Endometrium (tissue), 2 donors: ENCODE measurements at regions not wholly inside any gene's neighbourhood (a gene's known extent, or its start where the extent isn't known, plus 50 kb on each side); places are given as distances from the start of the nearest gene placed in this dataset.

Experiments
- FAIRE-seq: peaks from 2 replicates; lab custom pipeline; 2012; peaks lifted over from hg19 to GRCh38; lab: Jason Lieb, UNC
- donor health status: control.
- donor health status: control.

GRCh38 chr12:45629292-45629691, 100.2 kb upstream of the ARID2 start:
- FAIRE-seq = peak; percentile 91

- FAIRE-seq = no peak
Observed at GRCh38 chr12:45633733-45634132, 95.8 kb upstream of the ARID2 start.

GRCh38 chr12:45634273-45634917, 95.1 kb upstream of the ARID2 start:
- FAIRE-seq = no peak

GRCh38 chr12:45637242-45637641, 92.3 kb upstream of the ARID2 start:
- no peak for FAIRE-seq

- FAIRE-seq = no peak
Observed at GRCh38 chr12:45637706-45638105, 91.8 kb upstream of the ARID2 start.

GRCh38 chr12:45638386-45638785, 91.1 kb upstream of the ARID2 start:
- FAIRE-seq = no peak

GRCh38 chr12:45644541-45644940, 85.0 kb upstream of the ARID2 start:
- no peak for FAIRE-seq

- FAIRE-seq = no peak
Observed at GRCh38 chr12:45646851-45647581, 82.5 kb upstream of the ARID2 start.

GRCh38 chr12:45648070-45648469, 81.4 kb upstream of the ARID2 start:
- FAIRE-seq = no peak

GRCh38 chr12:45651029-45651428, 78.5 kb upstream of the ARID2 start:
- FAIRE-seq = no peak

- FAIRE-seq = no peak
Observed at GRCh38 chr12:45654002-45654665, 75.4 kb upstream of the ARID2 start.

GRCh38 chr12:45655186-45655585, 74.3 kb upstream of the ARID2 start:
- FAIRE-seq = no peak

- no peak for FAIRE-seq
Observed at GRCh38 chr12:45655743-45656142, 73.8 kb upstream of the ARID2 start.

- no peak for FAIRE-seq
Observed at GRCh38 chr12:45658020-45658419, 71.5 kb upstream of the ARID2 start.

GRCh38 chr12:45660330-45660729, 69.2 kb upstream of the ARID2 start:
- no peak for FAIRE-seq

- no peak for FAIRE-seq
Observed at GRCh38 chr12:45663455-45663854, 66.1 kb upstream of the ARID2 start.

- FAIRE-seq = no peak
Observed at GRCh38 chr12:45665941-45666340, 63.6 kb upstream of the ARID2 start.

- FAIRE-seq = no peak
Observed at GRCh38 chr12:45666396-45666795, 63.1 kb upstream of the ARID2 start.

GRCh38 chr12:45666816-45667215, 62.7 kb upstream of the ARID2 start:
- FAIRE-seq = no peak

GRCh38 chr12:45667761-45668160, 61.7 kb upstream of the ARID2 start:
- no peak for FAIRE-seq

- FAIRE-seq = no peak
Observed at GRCh38 chr12:45668641-45669040, 60.9 kb upstream of the ARID2 start.

GRCh38 chr12:45669093-45669492, 60.4 kb upstream of the ARID2 start:
- no peak for FAIRE-seq

- no peak for FAIRE-seq
Observed at GRCh38 chr12:45669792-45670191, 59.7 kb upstream of the ARID2 start.
